HEK293 (cell line): ENCODE measurements at regions not wholly inside any gene's neighbourhood (a gene's known extent, or its start where the extent isn't known, plus 50 kb on each side); places are given as distances from the start of the nearest gene placed in this dataset.

ENCODE experiments used
- CTCF ChIA-PET: fragments of 350-600 bp; formaldehyde crosslinking; extraction: SDS; loops from one replicate; lab custom pipeline; 2021; ENCODE audit warnings: antibody characterized with exemption; lab: Yijun Ruan, JAX
- POLR2A ChIA-PET: fragments of 300-600 bp; formaldehyde crosslinking; extraction: SDS; loops from one replicate; lab custom pipeline; 2020; ENCODE audit warnings: antibody characterized with exemption, inconsistent platforms; lab: Yijun Ruan, JAX
- H3K27ac ChIP-seq: fragments of 200-500 bp; sonication (Bioruptor generic); 2 replicates; pipeline ENCODE4 v1.5.1; 2014; ENCODE audit warnings: low read depth, low read length, control low read depth, inconsistent platforms; ENCODE audit errors: extremely low read depth
- H3K36me3 ChIP-seq, 2 experiments: fragments of 200-500 bp in 1 of 2; sonication (Bioruptor generic) in 1 of 2; 1 replicate in 1 of 2; 2 replicates in 1 of 2; pipeline ENCODE4 v1.5.1; 2014 to 2017; ENCODE audit warnings: inconsistent platforms in 2 of 2, low read length in 2 of 2; ENCODE audit not compliant: control insufficient read depth in 2 of 2, insufficient read depth in 1 of 2
- H3K4me1 ChIP-seq: fragments of 200-500 bp; sonication (Bioruptor generic); 2 replicates; pipeline ENCODE4 v1.5.1; 2014; ENCODE audit warnings: mild to moderate bottlenecking, low read length, inconsistent platforms; ENCODE audit not compliant: control insufficient read depth, insufficient read depth
- H3K4me3 ChIP-seq: 2 replicates; pipeline ENCODE4 v1.5.1; 2011; ENCODE audit warnings: low read depth, mild to moderate bottlenecking, control low read depth, low read length, moderate library complexity
- H3K9me3 ChIP-seq: fragments of 200-500 bp; sonication (Bioruptor generic); 2 replicates; pipeline ENCODE4 v1.5.1; 2014; ENCODE audit warnings: low read depth, low read length, inconsistent platforms; ENCODE audit not compliant: control insufficient read depth, insufficient read depth
- KLF17 ChIP-seq: fragments of 450-650 bp; formaldehyde crosslinking; IDR thresholded peaks from 2 replicates; pipeline ENCODE4 v1.5.1; 2016; ENCODE audit warnings: missing biosample characterization, missing genetic modification characterization
- REST ChIP-seq: fragments of 450-650 bp; formaldehyde crosslinking; IDR thresholded peaks from 2 replicates; pipeline ENCODE4 v1.5.1; 2016; ENCODE audit warnings: missing biosample characterization, missing genetic modification characterization
- SP2 ChIP-seq: fragments of 450-650 bp; formaldehyde crosslinking; IDR thresholded peaks from 2 replicates; pipeline ENCODE4 v1.5.1; 2016; ENCODE audit warnings: missing biosample characterization, missing genetic modification characterization
- ZBTB8A ChIP-seq: fragments of 450-650 bp; formaldehyde crosslinking; IDR thresholded peaks from 2 replicates; pipeline ENCODE4 v1.5.1; 2016; ENCODE audit warnings: missing biosample characterization, missing genetic modification characterization
- ZFP69B ChIP-seq: fragments of 450-650 bp; formaldehyde crosslinking; IDR thresholded peaks from 2 replicates; pipeline ENCODE4 v1.5.1; 2016; ENCODE audit warnings: missing biosample characterization, missing genetic modification characterization
- ZNF140 ChIP-seq: fragments of 450-650 bp; formaldehyde crosslinking; IDR thresholded peaks from 2 replicates; pipeline ENCODE4 v1.5.1; 2016; ENCODE audit warnings: missing biosample characterization, missing genetic modification characterization
- ZNF157 ChIP-seq: fragments of 450-650 bp; formaldehyde crosslinking; IDR thresholded peaks from 2 replicates; pipeline ENCODE4 v1.5.1; 2016; ENCODE audit warnings: missing biosample characterization, missing genetic modification characterization
- ZNF169 ChIP-seq: fragments of 450-650 bp; formaldehyde crosslinking; IDR thresholded peaks from 2 replicates; pipeline ENCODE4 v1.5.1; 2016; ENCODE audit warnings: missing biosample characterization, missing genetic modification characterization
- ZNF221 ChIP-seq: fragments of 450-650 bp; formaldehyde crosslinking; IDR thresholded peaks from 2 replicates; pipeline ENCODE4 v1.5.1; 2017; ENCODE audit warnings: missing biosample characterization, missing genetic modification characterization, borderline replicate concordance
- ZNF239 ChIP-seq: fragments of 450-650 bp; formaldehyde crosslinking; IDR thresholded peaks from 2 replicates; pipeline ENCODE4 v1.5.1; 2016; ENCODE audit warnings: missing biosample characterization, missing genetic modification characterization
- ZNF24 ChIP-seq: fragments of 450-650 bp; formaldehyde crosslinking; IDR thresholded peaks from 2 replicates; pipeline ENCODE4 v1.5.1; 2016; ENCODE audit warnings: missing biosample characterization, missing genetic modification characterization
- ZNF302 ChIP-seq: fragments of 450-650 bp; formaldehyde crosslinking; IDR thresholded peaks from 2 replicates; pipeline ENCODE4 v1.5.1; 2016; ENCODE audit warnings: missing biosample characterization, missing genetic modification characterization, low read depth
- ZNF37A ChIP-seq: fragments of 450-650 bp; IDR thresholded peaks from 2 replicates; pipeline ENCODE4 v1.5.1; 2018; ENCODE audit warnings: missing biosample characterization, missing genetic modification characterization
- ZNF488 ChIP-seq: fragments of 450-650 bp; formaldehyde crosslinking; IDR thresholded peaks from 2 replicates; pipeline ENCODE4 v1.5.1; 2016; ENCODE audit warnings: missing biosample characterization, missing genetic modification characterization
- ZNF530 ChIP-seq: fragments of 450-650 bp; formaldehyde crosslinking; IDR thresholded peaks from 2 replicates; pipeline ENCODE4 v1.5.1; 2016; ENCODE audit warnings: low read depth, missing biosample characterization, missing genetic modification characterization
- ZNF549 ChIP-seq: fragments of 450-650 bp; IDR thresholded peaks from 2 replicates; pipeline ENCODE4 v1.5.1; 2018; ENCODE audit warnings: missing biosample characterization, missing genetic modification characterization, mild to moderate bottlenecking, inconsistent platforms, moderate library complexity
- ZNF558 ChIP-seq: fragments of 450-650 bp; formaldehyde crosslinking; IDR thresholded peaks from 2 replicates; pipeline ENCODE4 v1.5.1; 2016; ENCODE audit warnings: missing biosample characterization, missing genetic modification characterization
- ZNF621 ChIP-seq: fragments of 450-650 bp; formaldehyde crosslinking; IDR thresholded peaks from 2 replicates; pipeline ENCODE4 v1.5.1; 2017; ENCODE audit warnings: missing biosample characterization, missing genetic modification characterization
- ZNF623 ChIP-seq: fragments of 450-650 bp; formaldehyde crosslinking; IDR thresholded peaks from 2 replicates; pipeline ENCODE4 v1.5.1; 2016; ENCODE audit warnings: missing biosample characterization, missing genetic modification characterization
- ZNF670 ChIP-seq: fragments of 450-650 bp; formaldehyde crosslinking; IDR thresholded peaks from 2 replicates; pipeline ENCODE4 v1.5.1; 2016; ENCODE audit warnings: missing biosample characterization, missing genetic modification characterization, low read depth
- ZNF701 ChIP-seq: fragments of 450-650 bp; formaldehyde crosslinking; IDR thresholded peaks from 2 replicates; pipeline ENCODE4 v1.5.1; 2016; ENCODE audit warnings: missing biosample characterization, missing genetic modification characterization
- ZNF747 ChIP-seq: fragments of 450-650 bp; formaldehyde crosslinking; IDR thresholded peaks from 2 replicates; pipeline ENCODE4 v1.5.1; 2016; ENCODE audit warnings: missing biosample characterization, missing genetic modification characterization
- TF ChIP-seq, protein P1 (sequence below): fragments of 450-650 bp; formaldehyde crosslinking; optimal IDR thresholded peaks from 2 replicates; pipeline ENCODE3; 2016; ENCODE audit warnings: missing biosample characterization, mild to moderate bottlenecking, missing genetic modification characterization
- TF ChIP-seq, protein P2 (sequence below): fragments of 450-650 bp; formaldehyde crosslinking; IDR thresholded peaks from 2 replicates; pipeline ENCODE4 v1.5.1; 2016; ENCODE audit warnings: missing biosample characterization, missing genetic modification characterization

DNA sequence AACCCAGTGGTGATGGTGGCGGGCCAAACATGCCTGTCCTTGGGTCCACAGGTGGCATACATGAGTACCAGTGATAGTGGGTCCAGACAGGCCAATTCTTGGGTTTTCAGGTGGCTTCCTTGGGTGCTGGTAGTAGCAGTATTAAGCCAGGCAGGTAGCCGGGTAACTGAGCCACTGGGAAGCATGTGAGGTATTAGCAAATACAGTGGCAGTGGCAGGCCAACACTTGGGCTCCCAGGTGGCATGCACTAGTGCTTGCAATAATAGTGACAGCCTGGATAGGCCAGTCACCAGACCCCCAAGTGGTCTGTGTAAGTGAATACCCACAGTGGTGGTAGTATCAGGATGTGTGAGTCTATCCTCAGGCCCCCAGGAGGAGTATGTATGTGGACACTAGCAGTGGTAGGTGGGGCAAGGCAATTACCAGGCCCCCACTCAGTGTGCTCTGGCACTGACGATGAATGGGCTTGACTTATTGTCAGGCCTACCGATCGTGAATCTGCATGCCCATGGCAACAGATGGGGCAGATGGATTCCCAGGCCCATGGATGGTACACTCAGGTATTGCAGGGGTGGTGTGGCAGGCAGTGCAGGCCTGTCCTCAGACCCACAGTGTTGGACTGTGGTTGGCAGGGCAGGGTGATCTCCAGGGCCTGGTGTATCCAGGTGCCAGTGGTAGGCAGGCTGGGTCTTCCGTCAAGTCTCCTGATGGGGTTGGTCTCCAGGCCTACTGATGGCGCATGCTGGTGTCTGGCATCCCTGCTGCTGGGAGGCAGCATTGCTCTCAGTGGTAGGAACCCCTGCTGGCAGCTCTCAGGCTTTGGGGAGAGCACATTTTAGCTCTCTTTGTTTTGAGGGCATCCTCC, 840.7 kb downstream of the FAM181B start:
- H3K4me3 ChIP-seq, result no peak overlapping the region
- no peaks in the 10 kb centered on the region for H3K4me1 ChIP-seq
- ChIA-PET CTCF (no interaction called here), POLR2A (no interaction called here)
- no peak overlapping the region for H3K27ac ChIP-seq
- no peaks in the 10 kb centered on the region for H3K9me3 ChIP-seq
- no peak for TF ChIP-seq ZNF221
- H3K36me3 ChIP-seq, result no peaks in the 10 kb centered on the region

- no peak overlapping the region for H3K27ac ChIP-seq
- TF ChIP-seq ZNF37A (tag by site-specific recombination), result no peak
- TF ChIP-seq ZNF530 (tag by site-specific recombination), result no peak
- TF ChIP-seq ZNF239 (tag by site-specific recombination), result no peak
- TF ChIP-seq ZNF621 (tag by site-specific recombination), result no peak
- no peak for TF ChIP-seq ZNF157 (tag by site-specific recombination)
- TF ChIP-seq, protein P1, sequence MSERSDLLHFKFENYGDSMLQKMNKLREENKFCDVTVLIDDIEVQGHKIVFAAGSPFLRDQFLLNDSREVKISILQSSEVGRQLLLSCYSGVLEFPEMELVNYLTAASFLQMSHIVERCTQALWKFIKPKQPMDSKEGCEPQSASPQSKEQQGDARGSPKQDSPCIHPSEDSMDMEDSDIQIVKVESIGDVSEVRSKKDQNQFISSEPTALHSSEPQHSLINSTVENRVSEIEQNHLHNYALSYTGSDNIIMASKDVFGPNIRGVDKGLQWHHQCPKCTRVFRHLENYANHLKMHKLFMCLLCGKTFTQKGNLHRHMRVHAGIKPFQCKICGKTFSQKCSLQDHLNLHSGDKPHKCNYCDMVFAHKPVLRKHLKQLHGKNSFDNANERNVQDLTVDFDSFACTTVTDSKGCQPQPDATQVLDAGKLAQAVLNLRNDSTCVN (tag by site-specific recombination), result no peak
- no peak for TF ChIP-seq ZNF670 (tag by site-specific recombination)
- TF ChIP-seq ZFP69B (tag by site-specific recombination), result no peak
- no peak for TF ChIP-seq ZNF488 (tag by site-specific recombination)
- TF ChIP-seq ZNF169 (tag by site-specific recombination), result no peak
- TF ChIP-seq ZNF549 (tag by site-specific recombination), result no peak
- no peak for TF ChIP-seq KLF17 (tag by site-specific recombination)
- TF ChIP-seq ZNF747 (tag by site-specific recombination), result no peak
- H3K36me3 ChIP-seq, result no peaks in the 10 kb centered on the region
- H3K4me1 ChIP-seq, result no peaks in the 10 kb centered on the region
- H3K9me3 ChIP-seq, result no peaks in the 10 kb centered on the region
- H3K4me3 ChIP-seq, result no peak overlapping the region
- POLR2A ChIA-PET, result no interaction called here
- CTCF ChIA-PET, result no interaction called here
Measured at GRCh38 chr11:81888391-81888790, 845.3 kb downstream of the FAM181B start.

- POLR2A ChIA-PET, result no interaction called here
- H3K27ac ChIP-seq, result no peak overlapping the region
- TF ChIP-seq SP2 (tag by site-specific recombination), result no peak
- TF ChIP-seq ZNF239 (tag by site-specific recombination), result no peak
- TF ChIP-seq, protein P2, sequence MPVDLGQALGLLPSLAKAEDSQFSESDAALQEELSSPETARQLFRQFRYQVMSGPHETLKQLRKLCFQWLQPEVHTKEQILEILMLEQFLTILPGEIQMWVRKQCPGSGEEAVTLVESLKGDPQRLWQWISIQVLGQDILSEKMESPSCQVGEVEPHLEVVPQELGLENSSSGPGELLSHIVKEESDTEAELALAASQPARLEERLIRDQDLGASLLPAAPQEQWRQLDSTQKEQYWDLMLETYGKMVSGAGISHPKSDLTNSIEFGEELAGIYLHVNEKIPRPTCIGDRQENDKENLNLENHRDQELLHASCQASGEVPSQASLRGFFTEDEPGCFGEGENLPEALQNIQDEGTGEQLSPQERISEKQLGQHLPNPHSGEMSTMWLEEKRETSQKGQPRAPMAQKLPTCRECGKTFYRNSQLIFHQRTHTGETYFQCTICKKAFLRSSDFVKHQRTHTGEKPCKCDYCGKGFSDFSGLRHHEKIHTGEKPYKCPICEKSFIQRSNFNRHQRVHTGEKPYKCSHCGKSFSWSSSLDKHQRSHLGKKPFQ (tag by site-specific recombination), result no peak
- TF ChIP-seq ZBTB8A, result no peak
- TF ChIP-seq ZNF558, result no peak
- no peak for TF ChIP-seq ZNF140 (tag by site-specific recombination)
- TF ChIP-seq ZNF24, result no peak
- TF ChIP-seq ZNF302 (tag by site-specific recombination), result no peak
- TF ChIP-seq ZNF701 (tag by site-specific recombination), result no peak
- no peak for TF ChIP-seq ZNF623 (tag by site-specific recombination)
- TF ChIP-seq REST, result no peak
- TF ChIP-seq ZNF670 (tag by site-specific recombination), result no peak
Measured at GRCh38 chr11:81887671-81888070, 846.0 kb downstream of the FAM181B start.

More at GRCh38 chr11:81887671-81888070, 846.0 kb downstream of the FAM181B start:
- Histone ChIP-seq H3K36me3 (no peaks in the 10 kb centered on the region), H3K4me3 (no peak overlapping the region), H3K4me1 (no peaks in the 10 kb centered on the region), H3K9me3 (no peaks in the 10 kb centered on the region)
- CTCF ChIA-PET, result no interaction called here
